IMR-90 (cell line): ENCODE measurements at regions not wholly inside any gene's neighbourhood (a gene's known extent, or its start where the extent isn't known, plus 50 kb on each side); places are given as distances from the start of the nearest gene placed in this dataset.

Experiments used
- CTCF ChIP-seq: conservative IDR thresholded peaks from 2 replicates; pipeline ENCODE4 v1.5.1; 2012; ENCODE audit warnings: mild to moderate bottlenecking, low read depth, low read length, improper control_type of control experiment
- USF2 ChIP-seq: fragments of 150-350 bp; IDR thresholded peaks from 2 replicates; pipeline ENCODE4 v1.6.1; 2017; ENCODE audit warnings: mild to moderate bottlenecking, antibody characterized with exemption, low read length, low read depth

DNA sequence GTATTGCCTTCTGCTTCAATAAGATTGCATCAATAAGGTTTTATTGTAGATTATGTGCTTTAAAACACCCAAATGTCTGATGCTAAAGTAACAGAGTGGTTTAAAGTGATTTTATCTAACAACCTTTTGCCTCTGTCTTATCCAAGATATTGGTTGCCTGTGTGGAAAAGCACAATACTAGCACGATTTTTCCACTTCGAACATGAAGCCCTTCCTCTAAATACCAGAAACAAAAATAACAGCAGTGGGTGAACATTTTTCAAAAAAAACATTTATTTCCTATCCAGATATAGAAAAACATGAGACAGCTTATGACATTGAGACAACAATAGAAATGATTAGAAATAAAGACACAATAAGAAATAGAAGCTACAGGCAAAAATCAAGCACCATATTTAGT lies 59.5 kb upstream of the MDFIC start:
- TF ChIP-seq USF2 (no peak), CTCF (no peak)
